ENCODE measurements at regions not wholly inside any gene's neighbourhood (a gene's known extent, or its start where the extent isn't known, plus 50 kb on each side); places are given as distances from the start of the nearest gene placed in this dataset.

GRCh38 chr6:114810468-114810867 lies 467.6 kb upstream of the HS3ST5 start:
- TF ChIP-seq SPI1 (IDR thresholded peaks at IDR 0.05; ENCODE audit: borderline replicate concordance, insufficient read depth, low read depth, low read length) = no peak
- no peak for TF ChIP-seq POLR2A (IDR thresholded peaks at IDR 0.05; ENCODE audit: low read depth, low read length)
- no peak for TF ChIP-seq CTCF (IDR thresholded peaks at IDR 0.05 in 2 of 3, conservative IDR thresholded peaks at IDR 0.05 in 1 of 3; ENCODE audit: control insufficient read depth in 2 of 3, extremely low read depth in 1 of 3, insufficient read depth in 1 of 3, low read depth in 3 of 3, low read length in 3 of 3)
- TF ChIP-seq CBFB (IDR thresholded peaks at IDR 0.05; ENCODE audit: low read depth) = no peak
- TF ChIP-seq ATF3 (IDR thresholded peaks at IDR 0.05; ENCODE audit: borderline replicate concordance, extremely low read depth, low read depth, low read length) = no peak
- no peak for TF ChIP-seq CHD1 (IDR thresholded peaks at IDR 0.05; ENCODE audit: low read depth, low read length)
- TF ChIP-seq USF2 (IDR thresholded peaks at IDR 0.05; ENCODE audit: borderline replicate concordance, low read depth, low read length) = no peak
- no peak for TF ChIP-seq TAF1 (IDR thresholded peaks at IDR 0.05; ENCODE audit: borderline replicate concordance, low read depth, low read length)
